GM13976 (cell line): ENCODE measurements at regions not wholly inside any gene's neighbourhood (a gene's known extent, or its start where the extent isn't known, plus 50 kb on each side); places are given as distances from the start of the nearest gene placed in this dataset.
"Not testable (repeated sequence)": the region's sequence is repeated elsewhere in the genome, so short reads cannot be mapped to it uniquely, and the experiment has no call there.

Experiments used
- DNase-seq: peaks from one replicate; pipeline ENCODE4 v3.0.0; 2012; ENCODE audit warnings: low spot score
- CTCF ChIP-seq: IDR thresholded peaks from 2 replicates; pipeline ENCODE4 v1.5.1; 2012; ENCODE audit warnings: borderline replicate concordance, mild to moderate bottlenecking; ENCODE audit not compliant: insufficient read depth; ENCODE audit errors: extremely low read depth, missing control alignments, control extremely low read depth
- in situ Hi-C: fragments of 300-500 bp; cut with MboI; formaldehyde crosslinking; loops from one replicate; pipeline ENCODE4 v1.12.0; 2022; ENCODE audit warnings: low sequenced_read_pairs, mixed read lengths, inconsistent platforms; ENCODE audit not compliant: unreplicated experiment

- TF ChIP-seq CTCF: no peak
- in situ Hi-C loops: no loop called here
- no peak for DNase-seq
These were observed 764.1 kb upstream of the ARRDC3 start for GRCh38 chr5:92147266-92147665.

- in situ Hi-C loops: no loop called here
- no peak for DNase-seq
- TF ChIP-seq CTCF: no peak
These were observed 762.7 kb upstream of the ARRDC3 start for GRCh38 chr5:92145852-92146251.

GRCh38 chr5:92144824-92145223 lies 761.7 kb upstream of the ARRDC3 start:
- no peak for DNase-seq
- in situ Hi-C loops: no loop called here
- TF ChIP-seq CTCF: no peak

- DNase-seq, in situ Hi-C loops: not testable (repeated sequence)
These were observed 749.3 kb upstream of the ARRDC3 start for GRCh38 chr5:92132294-92132908.

GRCh38 chr5:92126182-92126581 lies 743.1 kb upstream of the ARRDC3 start:
- DNase-seq: no peak

GRCh38 chr5:92119110-92119509 lies 736.0 kb upstream of the ARRDC3 start:
- no peak for DNase-seq
- in situ Hi-C loops: no loop called here
- no peak for TF ChIP-seq CTCF

More at GRCh38 chr5:92126182-92126581, 743.1 kb upstream of the ARRDC3 start:
- TF ChIP-seq CTCF: no peak
- in situ Hi-C loops: no loop called here

- in situ Hi-C loops: no loop called here
- TF ChIP-seq CTCF: no peak
- no peak for DNase-seq
These were observed 723.7 kb upstream of the ARRDC3 start for GRCh38 chr5:92106808-92107207.
